Skeletal muscle tissue (tissue), 3 donors: ENCODE measurements at regions not wholly inside any gene's neighbourhood (a gene's known extent, or its start where the extent isn't known, plus 50 kb on each side); places are given as distances from the start of the nearest gene placed in this dataset.

ENCODE experiments used
- H3K27ac ChIP-seq: one replicate; pipeline ENCODE4 v1.7.0; 2013; ENCODE audit warnings: mild to moderate bottlenecking, low read depth, low read length, inconsistent platforms
- H3K27me3 ChIP-seq, 3 donors: one replicate each; pipeline ENCODE4 v1.7.0; 2013; ENCODE audit warnings: low read length in 3 of 3; ENCODE audit not compliant: control insufficient read depth in 3 of 3, insufficient read depth in 3 of 3
- H3K36me3 ChIP-seq, 3 donors: one replicate each; pipeline ENCODE4 v1.7.0; 2013; ENCODE audit warnings: low read length in 3 of 3; ENCODE audit not compliant: control insufficient read depth in 3 of 3, insufficient read depth in 3 of 3
- H3K4me1 ChIP-seq, 3 donors: one replicate each; pipeline ENCODE4 v1.7.0; 2013; ENCODE audit warnings: low read length in 3 of 3, mild to moderate bottlenecking in 3 of 3; ENCODE audit not compliant: control insufficient read depth in 3 of 3, insufficient read depth in 3 of 3
- H3K4me3 ChIP-seq, 3 donors: one replicate each; pipeline ENCODE4 v1.7.0; 2013; ENCODE audit warnings: low read length in 3 of 3
- H3K9ac ChIP-seq, 3 donors: one replicate each; pipeline ENCODE4 v1.7.0; 2013; ENCODE audit warnings: low read length in 3 of 3, mild to moderate bottlenecking in 3 of 3, moderate library complexity in 2 of 3, low read depth in 1 of 3
- H3K9me3 ChIP-seq, 3 donors: one replicate each; pipeline ENCODE4 v1.7.0; 2013; ENCODE audit warnings: low read length in 3 of 3; ENCODE audit not compliant: control insufficient read depth in 3 of 3
- donor health status: Osteomylitis.

- no peak overlapping the region for H3K9ac ChIP-seq
- peaks cover 0 to 4% (median 0%) of the 10 kb centered on the region in 3 donors for H3K4me1 ChIP-seq
- H3K36me3 ChIP-seq, result no peaks in the 10 kb centered on the region
- no peak overlapping the region for H3K27ac ChIP-seq
- H3K4me3 ChIP-seq, result no peak overlapping the region
- H3K27me3 ChIP-seq, result no peaks in the 10 kb centered on the region
- no peaks in the 10 kb centered on the region for H3K9me3 ChIP-seq
These were observed 372.6 kb downstream of the UTRN start for GRCh38 chr6:144657691-144658090.

- no peaks in the 10 kb centered on the region for H3K27me3 ChIP-seq
- H3K27ac ChIP-seq, result no peak overlapping the region
- no peak overlapping the region for H3K4me3 ChIP-seq
These were observed 374.4 kb downstream of the UTRN start for GRCh38 chr6:144659202-144660182.

GRCh38 chr6:144660561-144661115, 375.5 kb downstream of the UTRN start:
- Histone ChIP-seq H3K27me3 (no peaks in the 10 kb centered on the region), H3K9me3 (no peaks in the 10 kb centered on the region), H3K9ac (no peak overlapping the region), H3K4me1 (peaks cover 0 to 4% (median 0%) of the 10 kb centered on the region in 3 donors), H3K36me3 (no peaks in the 10 kb centered on the region), H3K4me3 (no peak overlapping the region), H3K27ac (no peak overlapping the region)

More at GRCh38 chr6:144659202-144660182, 374.4 kb downstream of the UTRN start:
- no peaks in the 10 kb centered on the region for H3K9me3 ChIP-seq
- peaks cover 0 to 4% (median 0%) of the 10 kb centered on the region in 3 donors for H3K4me1 ChIP-seq
- H3K9ac ChIP-seq, result no peak overlapping the region
- H3K36me3 ChIP-seq, result no peaks in the 10 kb centered on the region

GRCh38 chr6:144661116-144661806, 376.1 kb downstream of the UTRN start:
- H3K4me3 ChIP-seq, result no peak overlapping the region
- H3K36me3 ChIP-seq, result no peaks in the 10 kb centered on the region
- peaks cover 0 to 4% (median 0%) of the 10 kb centered on the region in 3 donors for H3K4me1 ChIP-seq
- no peak overlapping the region for H3K9ac ChIP-seq
- no peaks in the 10 kb centered on the region for H3K27me3 ChIP-seq
- H3K9me3 ChIP-seq, result no peaks in the 10 kb centered on the region
- H3K27ac ChIP-seq, result no peak overlapping the region

GRCh38 chr6:144662812-144663365, 377.8 kb downstream of the UTRN start:
- H3K9me3 ChIP-seq, result no peaks in the 10 kb centered on the region
- no peak overlapping the region for H3K27ac ChIP-seq
- H3K9ac ChIP-seq, result no peak overlapping the region
- H3K36me3 ChIP-seq, result no peaks in the 10 kb centered on the region
- H3K27me3 ChIP-seq, result no peaks in the 10 kb centered on the region
- H3K4me1 ChIP-seq, result peaks cover 0 to 4% (median 2%) of the 10 kb centered on the region in 3 donors
- no peak overlapping the region for H3K4me3 ChIP-seq

GRCh38 chr6:144664281-144664680, 379.1 kb downstream of the UTRN start:
- Histone ChIP-seq H3K4me3 (no peak overlapping the region), H3K9ac (no peak overlapping the region)

GRCh38 chr6:144664947-144665346, 379.8 kb downstream of the UTRN start:
- no peaks in the 10 kb centered on the region for H3K9me3 ChIP-seq
- no peak overlapping the region for H3K9ac ChIP-seq
- H3K27me3 ChIP-seq, result no peaks in the 10 kb centered on the region
- no peaks in the 10 kb centered on the region for H3K36me3 ChIP-seq
- peaks cover 0 to 2% (median 0%) of the 10 kb centered on the region in 3 donors for H3K4me1 ChIP-seq
- no peak overlapping the region for H3K4me3 ChIP-seq
- H3K27ac ChIP-seq, result no peak overlapping the region

More at GRCh38 chr6:144664281-144664680, 379.1 kb downstream of the UTRN start:
- Histone ChIP-seq H3K4me1 (peaks cover 0 to 3% (median 2%) of the 10 kb centered on the region in 3 donors), H3K27ac (no peak overlapping the region), H3K9me3 (no peaks in the 10 kb centered on the region), H3K36me3 (no peaks in the 10 kb centered on the region), H3K27me3 (no peaks in the 10 kb centered on the region)

- Histone ChIP-seq H3K9me3 (no peaks in the 10 kb centered on the region), H3K4me3 (no peak overlapping the region), H3K36me3 (no peaks in the 10 kb centered on the region), H3K27me3 (no peaks in the 10 kb centered on the region), H3K4me1 (peaks cover 0 to 2% (median 0%) of the 10 kb centered on the region in 3 donors), H3K27ac (no peak overlapping the region), H3K9ac (no peak overlapping the region)
These were observed 380.9 kb downstream of the UTRN start for GRCh38 chr6:144665932-144666450.

GRCh38 chr6:144666781-144667180, 381.6 kb downstream of the UTRN start:
- no peaks in the 10 kb centered on the region for H3K27me3 ChIP-seq
- no peak overlapping the region for H3K27ac ChIP-seq
- no peak overlapping the region for H3K9ac ChIP-seq
- H3K4me3 ChIP-seq, result no peak overlapping the region
- no peaks in the 10 kb centered on the region for H3K36me3 ChIP-seq
- H3K4me1 ChIP-seq, result peaks cover 0 to 2% (median 0%) of the 10 kb centered on the region in 3 donors
- no peaks in the 10 kb centered on the region for H3K9me3 ChIP-seq
